D721Med (cell line): ENCODE measurements at regions not wholly inside any gene's neighbourhood (a gene's known extent, or its start where the extent isn't known, plus 50 kb on each side); places are given as distances from the start of the nearest gene placed in this dataset.

ENCODE experiments used
- DNase-seq: peaks from one replicate; pipeline ENCODE4 v3.0.0; 2011; ENCODE audit warnings: low spot score; ENCODE audit not compliant: insufficient read length
- FAIRE-seq: peaks from 2 replicates; lab custom pipeline; 2011; peaks lifted over from hg19 to GRCh38; lab: Jason Lieb, UNC
- TF ChIP-seq, protein P1 (sequence below): IDR thresholded peaks from 2 replicates; pipeline ENCODE4 v1.5.1; 2012; ENCODE audit warnings: mild to moderate bottlenecking, control low read depth; ENCODE audit not compliant: insufficient read depth; ENCODE audit errors: missing control alignments

DNA sequence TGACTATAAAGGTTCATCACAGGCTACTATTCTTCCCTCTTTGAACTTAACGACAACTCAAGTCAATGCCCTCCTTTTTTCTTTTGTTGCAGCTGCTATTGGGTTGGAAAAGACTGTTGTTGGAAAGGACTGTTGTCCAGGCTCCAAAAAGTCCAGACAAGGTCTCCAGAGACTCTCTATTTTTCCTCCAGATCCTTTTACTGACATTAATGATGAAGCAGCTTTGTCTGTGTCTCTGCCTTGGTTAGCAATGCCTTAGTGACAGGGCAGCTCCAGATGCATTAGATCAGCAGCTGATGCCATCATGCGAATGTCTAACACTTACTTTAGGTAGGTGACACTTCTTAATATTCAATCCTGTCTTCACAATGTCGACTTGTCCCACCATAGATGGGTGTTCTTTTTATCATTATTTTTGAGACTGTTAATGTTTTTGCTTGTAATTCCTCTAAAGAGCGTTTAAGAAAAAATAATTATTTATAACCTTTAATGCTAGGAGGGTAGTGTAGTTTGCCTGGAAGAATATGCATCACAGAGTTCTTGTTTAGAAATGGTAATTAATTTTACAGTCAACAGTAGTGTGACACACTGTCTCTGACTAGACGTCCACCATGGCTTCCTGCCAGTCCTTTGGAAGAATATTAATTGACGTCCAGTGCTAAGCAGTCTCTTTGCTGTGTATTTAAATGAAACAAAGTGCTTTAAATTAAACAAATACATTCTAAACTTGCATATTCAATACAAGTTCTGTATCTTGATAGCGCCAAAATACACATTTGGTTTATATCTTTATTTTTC lies 492.2 kb downstream of the NR2F1-AS1 start:
- TF ChIP-seq, protein P1, sequence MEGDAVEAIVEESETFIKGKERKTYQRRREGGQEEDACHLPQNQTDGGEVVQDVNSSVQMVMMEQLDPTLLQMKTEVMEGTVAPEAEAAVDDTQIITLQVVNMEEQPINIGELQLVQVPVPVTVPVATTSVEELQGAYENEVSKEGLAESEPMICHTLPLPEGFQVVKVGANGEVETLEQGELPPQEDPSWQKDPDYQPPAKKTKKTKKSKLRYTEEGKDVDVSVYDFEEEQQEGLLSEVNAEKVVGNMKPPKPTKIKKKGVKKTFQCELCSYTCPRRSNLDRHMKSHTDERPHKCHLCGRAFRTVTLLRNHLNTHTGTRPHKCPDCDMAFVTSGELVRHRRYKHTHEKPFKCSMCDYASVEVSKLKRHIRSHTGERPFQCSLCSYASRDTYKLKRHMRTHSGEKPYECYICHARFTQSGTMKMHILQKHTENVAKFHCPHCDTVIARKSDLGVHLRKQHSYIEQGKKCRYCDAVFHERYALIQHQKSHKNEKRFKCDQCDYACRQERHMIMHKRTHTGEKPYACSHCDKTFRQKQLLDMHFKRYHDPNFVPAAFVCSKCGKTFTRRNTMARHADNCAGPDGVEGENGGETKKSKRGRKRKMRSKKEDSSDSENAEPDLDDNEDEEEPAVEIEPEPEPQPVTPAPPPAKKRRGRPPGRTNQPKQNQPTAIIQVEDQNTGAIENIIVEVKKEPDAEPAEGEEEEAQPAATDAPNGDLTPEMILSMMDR = no peak
- DNase-seq (no peak), FAIRE-seq (no peak)

DNA sequence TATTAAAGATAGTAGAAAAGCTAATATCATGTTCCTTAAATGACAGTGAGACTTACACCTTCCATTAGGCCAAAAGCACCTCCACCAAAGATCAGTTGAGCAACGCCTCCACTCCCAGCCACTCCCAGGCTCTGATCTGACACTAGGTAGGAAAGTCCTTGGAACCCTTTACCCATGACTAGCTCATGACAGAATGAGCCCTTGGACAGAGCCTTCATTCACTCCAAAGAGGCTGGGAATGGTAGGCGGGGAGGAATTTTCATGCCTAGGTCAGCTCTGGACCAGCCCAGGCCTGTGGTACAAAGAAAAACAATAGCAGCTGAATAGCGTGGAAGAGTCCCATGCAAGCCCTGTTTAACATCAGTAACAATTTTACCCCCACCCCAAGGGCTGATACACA lies 493.7 kb downstream of the NR2F1-AS1 start:
- DNase-seq (no peak), FAIRE-seq (no peak)
- TF ChIP-seq, protein P1 = no peak

DNA sequence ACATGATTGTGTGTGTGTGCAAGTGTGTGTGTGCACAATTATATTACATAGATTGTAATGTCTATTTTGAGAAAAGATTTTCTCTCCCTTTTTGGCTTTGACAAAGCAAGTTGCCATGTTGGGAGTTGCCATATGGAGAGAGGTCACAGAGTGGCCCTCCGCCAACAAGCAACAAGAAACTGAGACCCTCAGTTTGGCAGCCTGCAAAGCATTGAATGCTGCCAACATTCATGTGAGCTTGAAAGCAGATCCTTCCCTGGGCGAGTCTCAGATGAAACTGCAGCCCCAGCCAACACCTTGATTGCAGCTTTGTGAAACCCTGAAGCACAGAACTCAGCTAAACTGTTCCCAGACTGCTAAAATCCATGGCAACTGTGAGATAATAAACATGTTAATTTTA lies 498.0 kb downstream of the NR2F1-AS1 start:
- TF ChIP-seq, protein P1 = no peak
- DNase-seq = no peak
- FAIRE-seq = no peak

DNA sequence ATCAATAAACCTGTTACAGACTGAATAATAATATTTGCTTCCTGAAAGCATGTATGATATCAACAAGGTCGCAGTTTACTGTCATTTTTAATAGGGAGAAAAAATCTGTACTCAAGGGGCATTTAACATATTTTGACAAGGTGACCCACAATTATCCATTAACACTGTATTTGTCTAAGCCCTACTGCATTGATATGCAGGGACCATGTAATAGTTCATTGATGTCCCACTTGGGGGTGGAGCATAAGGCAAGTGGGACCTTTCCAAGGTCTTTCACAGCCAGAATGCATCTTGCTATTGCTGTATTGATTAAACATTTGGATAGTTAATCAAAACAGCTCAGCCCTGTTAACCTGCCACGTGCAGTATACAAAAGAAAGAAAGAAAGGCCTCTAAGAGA lies 502.0 kb downstream of the NR2F1-AS1 start:
- DNase-seq (no peak), FAIRE-seq (no peak)
- TF ChIP-seq, protein P1 = no peak

DNA sequence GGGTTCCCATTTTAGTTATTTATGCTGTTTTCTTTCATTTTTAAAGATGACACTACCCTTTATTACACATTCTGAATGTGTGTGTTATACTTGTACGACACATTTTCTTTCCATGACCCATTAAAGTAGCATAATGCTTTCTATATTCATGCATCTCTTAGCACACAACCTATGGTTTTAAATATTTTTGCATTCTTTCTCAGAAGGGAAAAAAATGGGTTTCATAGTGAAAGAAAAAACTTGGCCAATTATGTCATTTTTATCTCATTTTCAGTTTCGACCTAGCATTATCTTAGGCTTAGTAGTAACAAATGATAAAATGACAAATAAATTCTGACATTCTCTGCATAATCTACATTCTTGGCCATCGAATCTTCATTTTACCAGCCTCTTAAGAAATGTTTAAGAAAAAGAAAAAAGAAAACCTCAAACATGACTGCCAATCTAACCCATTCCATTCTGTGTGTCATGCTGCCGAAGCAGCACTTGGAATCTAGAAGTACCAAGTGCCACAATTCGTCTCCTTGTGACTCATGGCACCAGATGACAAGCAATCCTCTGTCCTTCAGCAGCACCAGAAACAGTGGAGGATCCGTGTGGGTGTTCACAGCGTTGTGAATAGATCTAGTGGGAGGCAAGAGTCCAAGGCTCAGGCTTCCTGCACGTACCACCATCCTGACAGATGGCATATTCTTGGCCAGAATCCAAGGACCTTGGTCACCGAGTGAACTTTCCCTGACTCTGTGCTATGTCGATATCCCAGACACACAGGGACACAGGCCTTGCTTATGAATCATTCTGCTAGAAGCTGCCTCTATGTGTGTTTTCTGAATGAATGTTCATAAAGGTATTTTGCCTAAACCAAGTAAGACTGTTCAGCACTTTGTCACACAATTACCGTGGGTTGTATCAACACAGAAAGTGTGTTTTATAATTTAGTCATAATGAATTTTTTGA lies 502.7 kb downstream of the NR2F1-AS1 start:
- DNase-seq (no peak), FAIRE-seq (no peak)

DNA sequence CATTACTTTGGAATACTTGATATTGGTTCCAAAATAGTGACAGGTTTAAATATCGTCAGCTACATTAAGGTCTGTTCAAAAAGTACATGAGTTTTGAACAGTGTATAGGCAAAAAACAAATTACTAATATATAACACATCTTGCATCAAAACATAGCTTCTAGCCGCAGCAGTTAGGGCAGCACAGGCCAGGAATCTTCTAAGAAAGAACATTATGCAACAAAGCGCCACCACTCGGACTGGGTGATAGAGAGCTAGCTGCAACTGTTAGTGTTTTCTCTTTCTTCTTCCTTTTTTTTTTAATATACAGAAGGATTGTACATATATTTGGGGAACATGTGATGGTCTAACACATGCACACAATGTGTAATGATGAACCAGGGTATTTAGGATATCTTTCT lies 504.5 kb downstream of the NR2F1-AS1 start:
- DNase-seq (no peak), FAIRE-seq (no peak)
- TF ChIP-seq, protein P1 = no peak

More for the DNA sequence above, 502.7 kb downstream of the NR2F1-AS1 start:
- TF ChIP-seq, protein P1 = no peak
